Tibial artery (tissue), 4 donors: ENCODE measurements at regions not wholly inside any gene's neighbourhood (a gene's known extent, or its start where the extent isn't known, plus 50 kb on each side); places are given as distances from the start of the nearest gene placed in this dataset.

Source experiments
- DNase-seq, 2 donors: peaks; one replicate each; pipeline ENCODE4 v3.0.0-alpha.2; 2019
- H3K27ac ChIP-seq, 2 donors: fragments of 200-600 bp; sonication (generic) in 1 of 2; 1 replicate in 1 of 2; 2 replicates in 1 of 2; pipeline ENCODE4 v1.5.1; 2018 to 2019; ENCODE audit warnings: mild to moderate bottlenecking in 1 of 2
- H3K27me3 ChIP-seq, 2 donors: fragments of 200-600 bp; sonication (generic) in 1 of 2; one replicate each; pipeline versions ENCODE4 v1.5.1 to v1.6.0; 2016 to 2019
- H3K36me3 ChIP-seq, 3 donors: fragments of 200-600 bp; sonication (generic) in 2 of 3; one replicate each; pipeline ENCODE4 v1.5.1; 2016 to 2019; ENCODE audit warnings: mild to moderate bottlenecking in 2 of 3
- H3K4me1 ChIP-seq, 4 donors: fragments of 200-600 bp; sonication (generic) in 2 of 4; 1 replicate in 3 of 4; 2 replicates in 1 of 4; pipeline ENCODE4 v1.5.1; 2016 to 2019
- H3K4me3 ChIP-seq, 2 donors: fragments of 200-600 bp; sonication (generic) in 1 of 2; 1 replicate in 1 of 2; 2 replicates in 1 of 2; pipeline ENCODE4 v1.5.1; 2018 to 2019; ENCODE audit warnings: mild to moderate bottlenecking in 2 of 2
- H3K9me3 ChIP-seq, 3 donors: fragments of 200-600 bp; sonication (generic) in 1 of 3; one replicate each; pipeline ENCODE4 v1.5.1; 2016 to 2019
- intact Hi-C: fragments of 100-400 bp; cut with DNase I; formaldehyde crosslinking; loops from one replicate; pipeline ENCODE4 v1.15.0; 2023; ENCODE audit warnings: low total_unique reads
- TF ChIP-seq, protein P1 (sequence below), 2 experiments: fragments of 200-600 bp in 1 of 2; fragments of 450-650 bp in 1 of 2; IDR thresholded peaks; one replicate each; pipeline ENCODE4 v1.5.1; 2017 to 2019; ENCODE audit warnings: antibody characterized with exemption in 2 of 2, mild to moderate bottlenecking in 1 of 2, moderate library complexity in 1 of 2

DNA sequence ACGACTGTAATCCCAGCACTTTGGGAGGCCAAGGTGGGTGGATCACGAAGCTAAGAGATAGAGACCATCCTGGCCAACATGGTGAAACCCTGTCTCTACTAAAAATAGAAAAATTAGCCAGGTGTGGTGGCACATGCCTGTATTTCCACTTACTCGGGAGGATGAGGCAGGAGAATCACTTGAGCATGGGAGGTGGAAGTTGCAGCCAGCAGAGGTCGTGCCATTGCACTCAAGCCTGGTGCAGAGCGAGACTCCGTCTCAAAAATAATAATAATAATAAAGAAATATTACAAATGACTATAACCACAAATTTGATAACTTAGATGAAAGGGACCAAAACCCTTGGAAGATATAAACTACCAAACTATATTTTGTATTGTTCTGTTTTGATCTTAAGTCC, 226.3 kb upstream of the GULP1 start:
- Histone ChIP-seq H3K36me3 (no peaks in the 10 kb centered on the region), H3K27ac (no peak overlapping the region), H3K4me1 (no peaks in the 10 kb centered on the region), H3K9me3 (peaks cover 0 to 3% (median 0%) of the 10 kb centered on the region in 3 donors), H3K27me3 (no peaks in the 10 kb centered on the region), H3K4me3 (no peak overlapping the region)
- intact Hi-C loops, result no loop called here
- TF ChIP-seq, protein P1, sequence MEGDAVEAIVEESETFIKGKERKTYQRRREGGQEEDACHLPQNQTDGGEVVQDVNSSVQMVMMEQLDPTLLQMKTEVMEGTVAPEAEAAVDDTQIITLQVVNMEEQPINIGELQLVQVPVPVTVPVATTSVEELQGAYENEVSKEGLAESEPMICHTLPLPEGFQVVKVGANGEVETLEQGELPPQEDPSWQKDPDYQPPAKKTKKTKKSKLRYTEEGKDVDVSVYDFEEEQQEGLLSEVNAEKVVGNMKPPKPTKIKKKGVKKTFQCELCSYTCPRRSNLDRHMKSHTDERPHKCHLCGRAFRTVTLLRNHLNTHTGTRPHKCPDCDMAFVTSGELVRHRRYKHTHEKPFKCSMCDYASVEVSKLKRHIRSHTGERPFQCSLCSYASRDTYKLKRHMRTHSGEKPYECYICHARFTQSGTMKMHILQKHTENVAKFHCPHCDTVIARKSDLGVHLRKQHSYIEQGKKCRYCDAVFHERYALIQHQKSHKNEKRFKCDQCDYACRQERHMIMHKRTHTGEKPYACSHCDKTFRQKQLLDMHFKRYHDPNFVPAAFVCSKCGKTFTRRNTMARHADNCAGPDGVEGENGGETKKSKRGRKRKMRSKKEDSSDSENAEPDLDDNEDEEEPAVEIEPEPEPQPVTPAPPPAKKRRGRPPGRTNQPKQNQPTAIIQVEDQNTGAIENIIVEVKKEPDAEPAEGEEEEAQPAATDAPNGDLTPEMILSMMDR (IDR thresholded peaks at IDR 0.05), result no peak
- DNase-seq, result no peak

DNA sequence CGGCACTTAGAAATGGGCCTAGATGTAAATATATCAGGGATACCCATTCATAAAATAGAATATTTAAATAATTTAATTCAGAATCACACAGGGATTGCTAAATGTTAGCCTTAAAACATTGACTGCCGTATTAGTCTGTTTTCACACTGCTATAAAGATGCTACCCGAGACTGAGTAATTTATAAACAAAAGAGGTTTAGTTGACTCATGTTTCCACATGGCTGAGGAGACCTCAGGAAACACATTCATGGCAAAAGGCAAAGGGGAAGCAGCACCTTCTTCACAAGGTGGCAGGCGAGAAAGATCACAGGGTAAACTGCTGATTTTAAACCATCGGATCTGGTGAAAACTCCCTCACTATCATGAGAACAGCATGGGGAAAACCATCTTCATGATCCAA, 223.6 kb upstream of the GULP1 start:
- Histone ChIP-seq H3K9me3 (peaks cover 0 to 14% (median 11%) of the 10 kb centered on the region in 3 donors), H3K27me3 (no peaks in the 10 kb centered on the region), H3K27ac (no peak overlapping the region), H3K4me3 (no peak overlapping the region), H3K4me1 (no peaks in the 10 kb centered on the region), H3K36me3 (no peaks in the 10 kb centered on the region)
- no peak for DNase-seq
- TF ChIP-seq, protein P1 (IDR thresholded peaks at IDR 0.05), result no peak
- intact Hi-C loops, result no loop called here

DNA sequence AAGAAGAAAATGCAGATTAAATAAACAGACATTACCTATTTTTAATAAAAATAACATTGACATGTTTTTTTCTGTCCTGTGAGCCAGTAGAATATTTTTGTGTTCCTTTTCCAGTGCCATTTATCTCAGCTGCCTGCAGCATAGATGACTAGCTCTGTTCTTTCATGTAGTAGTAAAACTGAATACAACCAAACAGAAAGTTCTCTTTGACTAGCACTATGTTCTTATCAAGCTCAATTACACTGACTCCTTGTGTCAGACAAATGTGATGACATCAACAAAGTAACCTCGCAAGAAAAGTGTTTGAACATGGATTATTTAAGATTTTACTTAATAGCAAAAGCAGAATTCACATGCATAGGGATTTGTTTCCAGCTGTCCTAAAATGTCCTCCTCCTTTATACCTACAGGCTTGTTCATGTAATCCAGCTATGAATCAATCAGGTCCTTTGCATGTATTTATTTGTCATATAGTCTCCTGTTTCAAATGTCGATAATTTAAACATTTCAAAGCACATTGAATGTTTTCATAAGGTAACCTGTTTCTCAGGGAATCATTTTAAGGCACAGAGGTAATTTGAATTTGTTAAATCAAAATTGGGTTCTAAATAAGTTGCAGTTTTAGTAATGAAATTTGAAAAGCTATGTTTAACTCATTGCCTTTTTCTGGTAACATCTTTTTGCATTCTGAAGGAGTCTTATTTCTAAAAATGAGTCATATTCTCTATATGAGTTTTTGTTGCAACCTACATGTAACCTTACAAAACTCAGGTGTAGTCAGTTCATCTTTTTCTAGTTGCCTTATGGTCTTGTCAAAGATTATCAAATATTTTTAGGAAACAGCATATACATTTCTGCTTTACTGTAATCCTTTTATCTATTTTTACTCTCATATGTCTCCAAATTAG, 215.3 kb upstream of the GULP1 start:
- intact Hi-C loops, result no loop called here
- Histone ChIP-seq H3K4me1 (no peaks in the 10 kb centered on the region), H3K9me3 (peaks cover 0 to 19% (median 14%) of the 10 kb centered on the region in 3 donors), H3K4me3 (no peak overlapping the region), H3K36me3 (no peaks in the 10 kb centered on the region), H3K27ac (no peak overlapping the region), H3K27me3 (no peaks in the 10 kb centered on the region)
- DNase-seq, result no peak
- TF ChIP-seq, protein P1 (IDR thresholded peaks at IDR 0.05), result no peak

DNA sequence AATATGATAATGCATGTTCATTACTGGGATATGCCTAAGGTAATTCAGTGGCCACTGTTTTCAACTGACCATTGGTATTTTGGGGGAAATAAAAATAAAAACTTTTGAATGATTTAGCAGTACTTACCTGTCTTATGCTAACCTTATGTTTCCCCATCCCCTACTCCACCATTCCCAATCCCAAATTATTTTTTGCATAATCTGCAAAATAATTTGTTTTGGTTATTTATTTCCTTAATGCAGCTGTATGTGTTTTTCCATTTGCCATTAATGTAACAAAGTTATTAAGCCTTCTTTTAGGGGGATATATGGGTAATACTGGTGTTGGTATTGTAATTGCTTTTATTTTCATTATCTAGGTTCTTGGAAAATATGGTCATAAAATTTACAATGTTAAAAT, 213.9 kb upstream of the GULP1 start:
- no peak overlapping the region for H3K27ac ChIP-seq
- TF ChIP-seq, protein P1 (IDR thresholded peaks at IDR 0.05), result no peak
- no peak overlapping the region for H3K4me3 ChIP-seq
- peaks cover 0 to 11% (median 7%) of the 10 kb centered on the region in 3 donors for H3K9me3 ChIP-seq
- no peaks in the 10 kb centered on the region for H3K4me1 ChIP-seq
- no peaks in the 10 kb centered on the region for H3K27me3 ChIP-seq
- intact Hi-C loops, result no loop called here
- no peaks in the 10 kb centered on the region for H3K36me3 ChIP-seq
- DNase-seq, result no peak

DNA sequence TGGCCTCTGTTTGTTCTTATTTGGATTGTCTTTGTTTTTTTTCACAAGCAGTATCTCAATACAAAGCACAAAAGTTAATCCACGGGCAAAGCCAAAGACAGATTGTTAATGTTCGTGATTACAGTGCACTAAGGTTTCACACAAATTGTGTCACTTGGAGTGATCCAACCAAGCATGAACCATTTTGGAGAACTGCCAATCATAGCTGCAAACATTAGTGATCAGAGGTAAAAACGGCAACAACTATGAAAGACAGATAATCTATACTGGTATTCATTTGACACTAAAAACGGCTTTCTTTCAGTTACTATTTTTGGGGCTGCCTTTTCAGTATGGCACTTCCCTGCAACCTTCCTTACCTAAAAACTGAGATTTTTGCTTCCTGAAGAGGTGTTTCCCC, 213.1 kb upstream of the GULP1 start:
- intact Hi-C loops, result no loop called here
- Histone ChIP-seq H3K4me3 (no peak overlapping the region), H3K27ac (no peak overlapping the region), H3K36me3 (no peaks in the 10 kb centered on the region), H3K27me3 (no peaks in the 10 kb centered on the region), H3K4me1 (no peaks in the 10 kb centered on the region), H3K9me3 (peaks cover 0 to 3% (median 0%) of the 10 kb centered on the region in 3 donors)
- TF ChIP-seq, protein P1 (IDR thresholded peaks at IDR 0.05), result no peak
- DNase-seq, result no peak
